ENCODE measurements at regions not wholly inside any gene's neighbourhood (a gene's known extent, or its start where the extent isn't known, plus 50 kb on each side); places are given as distances from the start of the nearest gene placed in this dataset.

DNA sequence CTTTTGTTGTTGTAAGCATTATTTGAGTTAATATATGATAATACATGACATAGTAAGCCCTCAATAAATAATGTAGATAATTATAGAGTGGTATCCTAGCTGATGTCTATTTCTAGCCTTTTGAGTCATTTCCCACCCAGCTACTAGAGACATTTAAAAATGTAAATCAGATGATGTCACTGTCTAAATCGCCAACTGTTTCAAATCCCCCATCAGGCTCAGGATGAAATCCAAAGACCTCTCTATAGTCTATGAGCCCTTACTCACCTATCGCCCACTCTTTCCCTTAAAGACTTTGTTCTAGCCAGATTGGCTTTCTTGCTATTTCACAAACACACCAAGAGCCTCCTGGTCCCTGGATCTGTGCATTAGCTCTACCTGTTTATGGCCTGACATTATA is 135.4 kb upstream of the PLET1 start:
- TF ChIP-seq, protein P1, sequence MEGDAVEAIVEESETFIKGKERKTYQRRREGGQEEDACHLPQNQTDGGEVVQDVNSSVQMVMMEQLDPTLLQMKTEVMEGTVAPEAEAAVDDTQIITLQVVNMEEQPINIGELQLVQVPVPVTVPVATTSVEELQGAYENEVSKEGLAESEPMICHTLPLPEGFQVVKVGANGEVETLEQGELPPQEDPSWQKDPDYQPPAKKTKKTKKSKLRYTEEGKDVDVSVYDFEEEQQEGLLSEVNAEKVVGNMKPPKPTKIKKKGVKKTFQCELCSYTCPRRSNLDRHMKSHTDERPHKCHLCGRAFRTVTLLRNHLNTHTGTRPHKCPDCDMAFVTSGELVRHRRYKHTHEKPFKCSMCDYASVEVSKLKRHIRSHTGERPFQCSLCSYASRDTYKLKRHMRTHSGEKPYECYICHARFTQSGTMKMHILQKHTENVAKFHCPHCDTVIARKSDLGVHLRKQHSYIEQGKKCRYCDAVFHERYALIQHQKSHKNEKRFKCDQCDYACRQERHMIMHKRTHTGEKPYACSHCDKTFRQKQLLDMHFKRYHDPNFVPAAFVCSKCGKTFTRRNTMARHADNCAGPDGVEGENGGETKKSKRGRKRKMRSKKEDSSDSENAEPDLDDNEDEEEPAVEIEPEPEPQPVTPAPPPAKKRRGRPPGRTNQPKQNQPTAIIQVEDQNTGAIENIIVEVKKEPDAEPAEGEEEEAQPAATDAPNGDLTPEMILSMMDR (IDR thresholded peaks at IDR 0.05) = no peak
- TF ChIP-seq POLR2A (IDR thresholded peaks at IDR 0.05) = no peak

All from breast epithelium (tissue), 3 donors.